T47D (cell line): ENCODE measurements at regions not wholly inside any gene's neighbourhood (a gene's known extent, or its start where the extent isn't known, plus 50 kb on each side); places are given as distances from the start of the nearest gene placed in this dataset.

ENCODE experiments used
- DNase-seq, 2 experiments: peaks; one replicate each; pipeline versions ENCODE4 v3.0.0 to v3.0.0-alpha.2; 2011 to 2012; ENCODE audit warnings: low read depth in 1 of 2, low spot score in 1 of 2
- JUND ChIP-seq: IDR thresholded peaks from 2 replicates; pipeline ENCODE4 v1.6.1; 2012; ENCODE audit warnings: low read depth
- in situ Hi-C: cut with HindIII; loops from 2 replicates; pipeline ENCODE4 v1.10.0; 2016; ENCODE audit warnings: low sequenced_read_pairs, low pct_unique_long_range_greater_than_20kb

DNA sequence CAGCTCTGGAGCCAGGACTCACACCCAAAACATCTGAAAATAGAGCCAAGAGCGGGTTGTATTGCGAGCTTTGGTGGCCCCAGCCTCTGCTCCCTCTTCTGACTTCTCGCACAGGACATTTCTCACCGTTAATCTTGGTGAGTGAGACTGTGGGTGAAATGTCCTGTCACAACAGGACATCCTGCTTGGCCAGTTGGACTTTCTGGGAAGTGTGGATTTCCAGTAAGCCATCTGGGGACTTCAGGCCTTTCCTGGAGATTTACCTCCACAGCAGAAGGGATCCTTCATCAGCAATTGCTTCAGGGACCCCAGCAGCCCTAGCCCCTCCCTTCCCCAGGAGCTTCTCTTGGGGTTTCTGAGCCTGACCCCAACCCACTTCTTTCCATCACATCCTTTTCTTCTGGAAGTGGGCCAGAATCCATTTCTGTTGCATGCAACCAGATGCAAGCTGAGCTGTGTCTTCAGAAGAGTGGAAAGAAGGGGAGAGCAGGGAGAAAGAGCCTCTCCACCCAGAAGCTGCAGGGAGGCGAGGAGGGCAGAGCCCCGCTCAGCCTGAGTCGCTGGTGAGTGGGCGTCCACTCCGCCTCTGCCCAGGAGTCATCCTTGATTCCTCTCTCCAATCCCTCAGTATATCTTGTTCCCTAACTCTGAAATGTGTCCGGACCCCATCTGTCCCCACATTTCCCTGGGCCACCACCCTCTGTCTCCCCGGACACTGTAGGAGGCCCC is 50.3 kb upstream of the GADD45G start:
- no peak for TF ChIP-seq JUND
- in situ Hi-C loops = no loop called here
- no peak for DNase-seq

GRCh38 chr9:89553451-89554010 is 51.3 kb upstream of the GADD45G start:
- DNase-seq = no peak
- TF ChIP-seq JUND = no peak
- in situ Hi-C loops = no loop called here

DNA sequence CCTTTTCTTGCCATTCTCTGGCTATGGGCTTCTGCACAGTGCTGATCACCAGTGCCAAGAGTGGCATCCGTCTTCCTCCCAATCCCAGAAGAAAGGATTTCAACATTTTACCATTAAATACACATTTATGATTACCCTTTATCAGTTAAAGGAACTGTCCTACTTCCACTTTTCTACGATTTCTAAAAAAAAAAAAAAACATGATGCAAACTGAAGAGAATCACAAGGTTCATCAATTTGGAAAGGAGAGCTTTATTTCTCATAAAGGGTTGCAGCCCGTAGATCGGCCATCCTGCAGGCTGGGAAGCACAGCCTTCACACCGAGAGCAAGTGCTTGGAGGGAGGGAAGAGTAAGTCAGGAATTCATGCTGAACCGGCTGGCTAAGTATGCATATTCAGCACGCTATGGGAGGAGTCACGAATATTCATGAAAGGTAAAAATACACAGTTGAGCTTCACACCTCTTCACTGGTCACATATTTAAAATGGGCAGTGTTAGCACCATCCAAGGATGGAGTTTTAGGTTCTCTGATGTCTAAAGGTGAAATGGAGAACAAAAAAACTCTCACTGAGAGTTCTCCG is 52.5 kb upstream of the SEMA4D start:
- no peak for TF ChIP-seq JUND
- in situ Hi-C loops = no loop called here
- DNase-seq = peak; percentile 20 to 84

GRCh38 chr9:89549031-89549644 is 51.2 kb upstream of the SEMA4D start:
- peak; percentile 69 to 76 for DNase-seq
- in situ Hi-C loops = no loop called here
- TF ChIP-seq JUND = no peak

DNA sequence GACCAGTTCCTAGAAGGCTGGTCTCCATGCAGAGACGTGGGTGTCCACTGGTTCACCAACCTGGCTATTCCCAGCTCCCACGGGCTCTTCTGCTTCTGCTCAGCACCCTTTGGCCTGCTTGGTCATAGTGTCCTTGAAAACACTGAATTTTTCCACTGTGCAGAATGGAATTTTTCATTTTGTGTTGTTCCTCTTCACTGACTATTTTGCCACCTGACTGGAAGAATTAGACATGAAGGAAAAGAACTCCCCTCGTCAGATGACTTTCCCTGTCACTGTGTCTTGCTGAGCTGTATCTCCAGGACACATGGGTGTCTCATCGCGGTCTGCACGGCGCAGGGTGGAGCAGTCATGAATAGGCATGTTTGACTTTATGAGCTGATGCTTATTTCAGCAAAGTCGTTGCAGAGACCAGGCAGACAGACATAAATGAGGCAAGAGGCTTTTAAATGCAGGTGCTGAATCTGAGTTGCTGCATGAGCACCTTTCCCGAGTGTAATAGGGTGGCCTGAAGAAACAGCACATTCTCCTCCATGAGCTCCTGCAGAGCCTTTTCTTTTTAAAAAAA is 50.2 kb upstream of the SEMA4D start:
- TF ChIP-seq JUND = no peak
- in situ Hi-C loops = no loop called here
- DNase-seq = no peak
